ENCODE measurements at regions not wholly inside any gene's neighbourhood (a gene's known extent, or its start where the extent isn't known, plus 50 kb on each side); places are given as distances from the start of the nearest gene placed in this dataset.
A peak's percentile ranks its signal among the peaks of the same experiment; 100 is the strongest.

GRCh38 chr9:134550584-134550983, 91.0 kb upstream of the COL5A1 start:
- no peak overlapping the region for H3K27ac ChIP-seq
- peaks cover 0 to 54% (median 11%) of the 10 kb centered on the region in 12 donors for H3K4me1 ChIP-seq
- DNase-seq (peak in 1 of 5 donors; percentile 14), ATAC-seq (no peak)
- H3K4me3 ChIP-seq: no peak overlapping the region
- WGBS, 4 donors: 85 to 89% (median 86%) methylated on average over 10 of the region's 10 CpGs
- H3K9me3 ChIP-seq: no peaks in the 10 kb centered on the region
- TF ChIP-seq CTCF (IDR thresholded peaks at IDR 0.05) (no peak), POLR2A (IDR thresholded peaks at IDR 0.05) (no peak)
- intact Hi-C loops (cut with DNase I): no loop called here
- H3K36me3 ChIP-seq: no peaks in the 10 kb centered on the region
- peaks cover 0 to 49% (median 4%) of the 10 kb centered on the region in 9 donors for H3K27me3 ChIP-seq

GRCh38 chr9:134551176-134551575, 90.4 kb upstream of the COL5A1 start:
- intact Hi-C loops (cut with DNase I): no loop called here
- Histone ChIP-seq H3K27me3 (peaks cover 0 to 47% (median 4%) of the 10 kb centered on the region in 9 donors), H3K9me3 (no peaks in the 10 kb centered on the region), H3K36me3 (no peaks in the 10 kb centered on the region), H3K27ac (no peak overlapping the region), H3K4me1 (peaks cover 0 to 49% (median 11%) of the 10 kb centered on the region in 12 donors), H3K4me3 (no peak overlapping the region)
- peak in 1 of 5 donors; percentile 14 for DNase-seq
- no peak for TF ChIP-seq POLR2A (IDR thresholded peaks at IDR 0.05)
- TF ChIP-seq CTCF (IDR thresholded peaks at IDR 0.05): no peak
- 92 to 95% (median 94%) methylated on average over 23 of the region's 23 CpGs for WGBS, 4 donors
- ATAC-seq: no peak

GRCh38 chr9:134551644-134552348, 89.8 kb upstream of the COL5A1 start:
- no peaks in the 10 kb centered on the region for H3K36me3 ChIP-seq
- H3K4me3 ChIP-seq: no peak overlapping the region
- TF ChIP-seq CTCF (IDR thresholded peaks at IDR 0.05): no peak
- no peak for TF ChIP-seq POLR2A (IDR thresholded peaks at IDR 0.05)
- peaks cover 0 to 43% (median 10%) of the 10 kb centered on the region in 12 donors for H3K4me1 ChIP-seq
- no peak overlapping the region for H3K27ac ChIP-seq
- DNase-seq: peak in 3 of 5 donors; percentile 37 to 52 (median 40)
- intact Hi-C loops (cut with DNase I): no loop called here
- ATAC-seq: peak in 2 of 4 donors; percentile 33 to 51
- peaks cover 0 to 40% (median 2%) of the 10 kb centered on the region in 9 donors for H3K27me3 ChIP-seq
- no peaks in the 10 kb centered on the region for H3K9me3 ChIP-seq
- 47 to 63% (median 54%) methylated on average over 23 to 24 of the region's 24 CpGs for WGBS, 4 donors

GRCh38 chr9:134552349-134552990, 89.1 kb upstream of the COL5A1 start:
- H3K27ac ChIP-seq: no peak overlapping the region
- no peaks in the 10 kb centered on the region for H3K36me3 ChIP-seq
- 60 to 72% (median 68%) methylated on average over 4 to 9 of the region's 9 CpGs for WGBS, 4 donors
- peak in 1 of 5 donors; percentile 18 for DNase-seq
- peaks cover 0 to 41% (median 10%) of the 10 kb centered on the region in 12 donors for H3K4me1 ChIP-seq
- ATAC-seq: peak in 2 of 4 donors; percentile 4 to 21
- intact Hi-C loops (cut with DNase I): no loop called here
- no peak for TF ChIP-seq POLR2A (IDR thresholded peaks at IDR 0.05)
- no peak for TF ChIP-seq CTCF (IDR thresholded peaks at IDR 0.05)
- H3K27me3 ChIP-seq: peaks cover 0 to 39% (median 2%) of the 10 kb centered on the region in 9 donors
- no peak overlapping the region for H3K4me3 ChIP-seq
- H3K9me3 ChIP-seq: no peaks in the 10 kb centered on the region

Measured in heart left ventricle (tissue), 16 donors.